GM19455 (cell line): ENCODE measurements at regions not wholly inside any gene's neighbourhood (a gene's known extent, or its start where the extent isn't known, plus 50 kb on each side); places are given as distances from the start of the nearest gene placed in this dataset.

Experiments used
- ATAC-seq: cut with Tn5 transposase; IDR thresholded peaks from one replicate; pipeline ENCODE4 v1.9.1; 2021; ENCODE audit not compliant: unreplicated experiment

DNA sequence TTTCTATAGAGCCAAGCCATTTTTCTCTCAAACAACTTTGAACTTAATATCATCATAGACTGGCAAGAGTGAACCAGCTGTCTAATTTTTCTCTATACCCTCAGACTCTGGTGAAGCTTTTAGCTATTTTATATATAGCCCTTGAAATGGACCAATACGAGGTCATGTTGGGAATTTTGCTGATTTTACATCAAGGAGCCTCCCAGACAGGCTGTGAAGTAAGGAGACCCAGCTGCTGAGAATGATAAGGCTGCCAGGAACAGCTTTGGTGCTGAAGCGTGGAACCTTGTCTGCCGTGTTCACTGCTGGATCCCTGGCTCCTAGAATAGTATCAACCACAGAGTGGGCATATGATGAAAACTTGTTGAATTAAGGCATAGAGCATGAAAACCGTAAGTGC is 326.2 kb upstream of the NAV3 start:
- ATAC-seq, result no peak

DNA sequence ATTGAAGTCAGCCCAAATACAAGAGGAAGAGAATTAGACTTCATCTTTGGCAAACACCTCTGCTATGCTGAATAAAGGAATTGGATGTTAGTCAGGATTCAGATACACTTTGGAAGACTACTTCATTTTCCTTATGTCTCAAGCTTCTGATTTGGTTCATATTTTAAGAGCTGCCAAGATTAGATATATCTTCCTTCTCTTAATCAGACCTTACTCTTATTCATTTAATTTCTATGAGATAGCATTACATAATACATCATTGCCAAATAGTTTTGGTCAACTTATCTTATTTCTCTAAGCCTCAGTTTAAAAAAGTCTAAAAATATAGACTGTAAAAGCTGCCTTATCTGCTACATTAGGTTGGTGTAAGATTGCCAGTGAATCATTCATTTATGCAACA is 330.6 kb upstream of the NAV3 start:
- ATAC-seq, result no peak

DNA sequence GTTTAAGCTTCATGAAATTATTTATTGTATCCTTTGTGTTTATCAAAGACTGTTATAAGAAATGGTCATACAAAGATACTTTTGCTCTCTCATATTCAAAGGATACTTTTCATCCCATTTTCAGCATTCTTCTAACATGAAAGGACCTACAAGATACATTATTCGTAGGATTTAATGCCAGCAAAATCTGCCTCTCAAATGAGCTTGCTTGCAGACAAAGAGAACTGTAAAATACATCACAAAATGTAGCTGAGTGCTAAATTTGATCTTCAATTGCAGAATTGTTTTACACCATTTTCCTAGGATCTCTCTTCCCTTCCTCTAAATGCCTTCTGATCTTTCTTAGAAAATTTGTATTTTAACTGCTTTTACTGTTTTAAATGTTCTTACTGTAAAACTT is 333.0 kb upstream of the NAV3 start:
- ATAC-seq, result no peak

DNA sequence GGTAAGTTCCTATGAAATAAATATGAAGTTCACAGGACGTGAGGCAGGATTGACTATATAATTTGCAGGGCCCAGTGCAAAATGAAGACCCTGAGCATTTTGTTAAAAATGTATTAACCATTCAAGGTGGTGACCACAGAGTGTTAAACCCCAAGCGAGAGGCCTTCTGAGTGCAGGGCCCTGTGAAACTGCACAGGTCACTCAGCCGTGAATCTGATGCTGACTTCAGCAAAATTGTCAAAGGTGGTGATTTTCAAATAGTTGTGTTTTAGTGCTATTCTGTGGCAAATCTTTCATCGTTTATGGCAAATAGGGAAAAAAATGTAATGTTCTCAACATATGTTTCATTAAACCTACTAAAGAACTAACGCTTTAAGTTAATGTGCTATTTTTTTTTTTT is 334.0 kb upstream of the NAV3 start:
- no peak for ATAC-seq

DNA sequence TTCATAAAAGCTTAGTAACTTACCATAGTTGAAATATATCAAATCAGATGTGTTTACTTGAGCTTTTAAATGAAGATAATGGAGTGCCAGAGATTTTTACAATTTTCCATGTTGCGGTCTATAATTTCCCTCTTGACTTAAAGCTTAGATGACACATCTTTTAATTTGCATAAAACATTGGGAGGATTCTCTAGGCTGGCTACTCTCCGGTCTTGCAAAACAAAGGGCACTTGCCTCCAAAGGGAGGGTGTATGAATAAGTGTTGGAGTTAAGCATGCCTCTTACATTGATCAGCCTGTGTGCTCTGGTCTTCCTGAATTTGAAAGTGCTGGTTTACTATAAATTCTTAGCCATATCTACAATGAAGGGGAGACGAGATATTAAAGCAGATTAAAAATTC is 336.4 kb upstream of the NAV3 start:
- no peak for ATAC-seq

DNA sequence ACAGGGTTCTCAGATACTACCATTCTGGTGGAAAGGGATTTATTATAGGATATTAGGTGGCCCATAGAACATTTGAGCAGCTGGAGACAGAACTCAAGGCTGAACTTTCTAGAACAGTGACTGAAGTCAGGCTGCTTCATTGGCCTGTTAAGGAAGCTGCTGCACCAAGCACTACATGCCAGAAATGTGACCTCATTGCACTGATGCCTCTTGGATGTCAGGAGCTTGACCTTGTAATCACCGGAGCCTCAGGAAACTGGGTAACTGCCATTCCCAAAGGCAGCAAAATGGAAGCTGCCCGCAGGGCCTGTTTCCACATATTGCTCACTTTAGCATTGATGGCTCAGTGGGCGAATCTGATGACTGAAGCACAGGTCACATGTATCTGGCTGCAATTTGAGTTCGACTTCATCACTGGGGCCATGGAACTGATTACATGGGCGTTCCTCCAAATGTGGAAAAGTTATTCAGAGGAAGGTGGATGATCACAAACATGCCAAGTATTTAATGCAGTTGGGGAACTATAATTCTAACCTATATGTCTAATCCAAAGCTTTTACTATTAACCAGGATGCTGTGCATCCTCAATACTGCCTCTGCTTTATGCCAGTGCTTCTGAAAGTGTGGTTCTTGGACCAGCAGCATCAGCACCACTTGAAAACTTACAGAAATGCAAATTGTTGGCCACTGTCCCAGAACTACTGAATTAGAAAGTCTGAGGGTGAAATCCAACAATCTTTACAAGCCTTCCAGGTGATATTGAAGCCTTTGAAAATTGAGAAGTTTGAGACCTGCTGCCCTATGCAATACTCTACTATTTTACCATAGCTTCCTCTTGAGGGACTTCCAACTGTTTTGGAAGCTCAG is 337.2 kb upstream of the NAV3 start:
- no peak for ATAC-seq

DNA sequence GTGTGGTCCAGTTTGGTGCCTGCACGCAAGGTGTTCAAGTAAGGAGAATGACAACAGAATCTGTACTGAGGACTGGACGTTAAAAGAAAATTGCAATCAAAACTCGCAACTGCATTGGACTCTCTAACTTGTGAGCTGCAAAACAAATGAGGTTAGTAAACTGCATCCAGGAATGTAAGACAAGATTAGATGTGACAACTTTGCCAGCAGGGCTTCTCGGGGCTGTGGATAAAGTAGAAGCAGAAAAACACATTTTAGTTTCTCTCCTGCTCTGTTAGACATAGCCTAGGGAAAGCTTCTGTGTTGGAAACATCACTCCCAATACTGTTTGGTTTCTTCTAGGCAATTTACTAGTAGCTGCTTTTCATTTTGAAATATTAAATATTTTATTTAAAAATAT is 338.2 kb upstream of the NAV3 start:
- no peak for ATAC-seq

DNA sequence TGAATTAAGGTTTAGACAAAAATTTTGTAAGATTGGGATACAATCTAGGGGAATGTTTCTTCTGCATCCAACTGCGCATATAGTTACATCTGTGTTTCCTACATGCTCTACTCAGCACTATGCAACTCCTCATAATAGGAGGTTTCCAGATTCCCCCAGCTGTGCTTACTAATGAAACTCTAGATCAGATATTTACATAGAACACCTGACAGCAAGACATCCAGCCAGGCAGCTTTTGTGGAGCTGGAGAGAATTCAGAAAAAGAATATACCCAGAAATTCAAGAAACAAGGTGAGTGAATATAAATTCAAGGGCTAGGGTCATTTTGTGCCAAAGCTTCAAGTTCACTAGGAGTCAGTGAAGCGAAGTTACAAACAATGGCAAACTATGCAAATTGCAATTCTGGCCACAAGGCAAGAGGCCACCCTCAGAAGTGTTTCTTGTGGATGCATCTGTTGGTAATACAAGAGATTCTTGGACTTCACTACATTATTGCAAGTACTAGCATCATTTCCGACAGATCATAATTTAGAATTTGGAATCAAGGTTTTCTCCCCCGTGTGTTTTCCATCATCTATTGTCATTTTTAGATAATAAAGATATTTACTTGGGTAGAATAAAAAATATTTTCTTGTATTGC is 341.2 kb upstream of the NAV3 start:
- no peak for ATAC-seq

DNA sequence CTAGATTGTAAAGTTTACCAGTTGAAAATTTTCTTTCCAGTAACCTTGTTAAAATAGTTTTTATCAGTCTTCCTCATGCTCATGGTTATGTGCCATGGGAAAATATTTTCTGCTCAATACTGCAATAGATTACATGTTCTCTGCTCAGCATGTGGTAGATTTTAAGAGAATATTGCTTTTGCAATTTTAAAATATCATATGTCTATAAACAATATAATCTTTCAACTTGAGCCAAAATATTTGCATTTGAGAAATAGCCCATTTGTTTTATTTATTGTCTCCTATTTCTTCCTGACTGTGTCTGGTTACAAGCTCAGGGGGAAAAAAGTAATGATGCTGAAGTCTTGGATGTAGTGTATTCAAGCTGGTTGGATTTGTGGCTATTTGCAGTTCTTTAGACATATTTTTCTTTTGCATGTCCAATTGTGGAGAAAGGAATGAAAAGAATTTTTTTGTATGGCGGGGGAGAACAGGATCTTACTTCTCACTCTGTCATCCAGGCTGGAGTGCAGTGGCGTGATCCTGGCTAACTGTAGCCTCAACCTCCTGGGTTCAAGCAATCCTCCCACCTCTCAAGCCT is 342.6 kb upstream of the NAV3 start:
- ATAC-seq, result no peak

DNA sequence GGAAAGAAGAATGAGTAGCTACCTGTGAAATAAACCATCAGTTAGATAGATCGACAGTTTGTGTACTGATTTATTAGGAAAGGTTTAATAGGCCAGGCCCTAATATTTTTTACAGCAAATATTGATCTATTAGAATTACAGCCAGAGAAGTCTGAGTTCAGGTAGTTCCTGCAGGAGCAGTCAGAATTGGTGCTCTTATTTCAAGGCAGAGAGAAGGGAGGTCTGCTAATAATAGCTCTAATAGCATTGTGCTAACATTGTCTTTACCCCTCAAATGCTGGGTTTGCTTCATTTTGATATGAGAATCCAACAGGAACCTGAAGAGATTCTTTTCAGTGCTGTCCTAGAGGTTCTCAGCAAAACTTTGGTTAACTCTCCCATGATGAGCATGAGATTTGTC is 343.8 kb upstream of the NAV3 start:
- ATAC-seq, result no peak

DNA sequence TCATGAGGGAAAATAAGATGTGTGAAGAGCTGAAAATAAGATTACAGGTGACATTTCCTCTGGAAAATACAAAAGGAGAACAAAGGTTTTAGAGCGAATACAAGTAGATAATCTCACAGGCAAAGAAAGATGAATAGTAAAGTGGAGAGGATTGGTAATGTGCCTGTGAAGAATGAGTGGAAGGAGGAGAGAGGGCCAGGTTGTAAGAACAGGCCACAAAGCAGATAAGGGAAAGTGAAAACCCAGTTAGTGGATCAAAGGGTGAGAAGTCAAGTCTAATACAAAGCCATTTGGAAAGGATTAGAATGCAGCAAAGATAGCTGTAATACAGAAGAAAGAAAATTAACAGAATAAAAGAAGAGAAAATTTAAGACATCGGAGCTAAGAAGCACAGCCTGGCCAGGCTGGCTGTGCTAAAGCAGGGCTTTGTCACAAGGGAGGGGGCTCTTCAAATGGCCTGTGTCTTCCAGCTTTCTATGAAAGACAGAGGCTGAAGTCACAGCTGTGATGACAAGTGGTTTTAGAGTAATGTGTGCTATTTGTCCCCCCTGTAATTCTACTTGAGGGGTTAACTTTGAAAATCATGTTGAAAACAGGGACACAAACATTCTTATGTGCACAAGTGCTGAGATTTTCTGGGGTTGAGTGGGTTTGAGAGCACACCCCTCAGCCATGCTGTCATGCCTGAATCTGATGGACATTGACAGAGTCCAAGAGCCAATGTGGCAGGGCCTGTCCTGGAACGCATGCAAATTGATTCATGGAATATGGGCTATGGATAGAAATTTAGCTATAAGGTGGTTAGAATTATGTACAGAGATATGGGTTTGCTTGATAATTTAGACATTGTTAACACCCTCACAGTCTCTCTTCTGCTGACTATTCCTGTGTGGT is 344.5 kb upstream of the NAV3 start:
- ATAC-seq, result no peak

DNA sequence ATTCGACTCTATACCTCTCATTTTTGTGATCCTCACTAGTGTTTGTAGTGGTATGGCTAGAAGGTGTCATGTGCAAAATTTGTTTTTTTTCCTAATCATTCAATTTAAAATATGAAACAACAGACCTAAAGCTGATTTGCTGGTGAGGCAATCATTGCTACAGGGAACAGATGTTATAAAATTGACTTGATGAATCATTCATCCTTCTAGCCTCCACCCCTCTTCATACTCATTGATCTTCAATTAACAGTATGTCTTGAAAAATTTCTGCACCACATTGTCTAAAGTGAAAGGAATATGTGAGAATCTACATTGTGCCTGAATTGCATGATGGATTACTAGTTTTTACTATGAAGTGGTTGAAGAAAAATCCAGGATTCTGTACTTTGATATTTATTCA is 349.0 kb upstream of the NAV3 start:
- ATAC-seq, result no peak

DNA sequence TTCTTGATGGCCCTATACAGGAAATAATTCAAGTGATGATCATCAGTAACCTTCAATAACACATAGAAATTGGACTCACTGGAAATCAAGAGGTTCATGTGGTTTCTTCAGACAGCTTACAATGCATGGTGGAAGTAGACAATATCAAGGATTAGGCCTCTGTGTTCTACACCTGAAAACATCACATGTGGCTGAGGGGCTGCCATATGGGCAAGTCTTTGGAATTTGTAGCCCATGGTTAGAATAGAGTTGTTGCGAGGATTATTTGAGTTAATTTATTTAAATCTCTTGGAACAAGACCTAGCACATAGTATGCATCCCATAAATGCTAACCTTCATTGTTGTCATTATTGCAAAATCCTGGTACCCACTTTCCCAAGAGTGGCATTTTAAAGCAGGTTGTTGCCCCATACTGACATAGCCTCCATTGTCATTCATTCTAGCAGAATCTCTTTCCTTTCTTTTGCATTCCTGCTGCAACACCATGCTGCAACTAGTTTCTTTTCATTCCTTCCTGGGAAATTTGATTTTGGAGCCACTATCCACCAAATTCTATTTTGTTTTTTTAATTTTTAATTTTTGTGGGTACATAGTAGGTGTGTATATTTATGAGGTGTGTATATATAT is 352.7 kb upstream of the NAV3 start:
- ATAC-seq, result no peak

DNA sequence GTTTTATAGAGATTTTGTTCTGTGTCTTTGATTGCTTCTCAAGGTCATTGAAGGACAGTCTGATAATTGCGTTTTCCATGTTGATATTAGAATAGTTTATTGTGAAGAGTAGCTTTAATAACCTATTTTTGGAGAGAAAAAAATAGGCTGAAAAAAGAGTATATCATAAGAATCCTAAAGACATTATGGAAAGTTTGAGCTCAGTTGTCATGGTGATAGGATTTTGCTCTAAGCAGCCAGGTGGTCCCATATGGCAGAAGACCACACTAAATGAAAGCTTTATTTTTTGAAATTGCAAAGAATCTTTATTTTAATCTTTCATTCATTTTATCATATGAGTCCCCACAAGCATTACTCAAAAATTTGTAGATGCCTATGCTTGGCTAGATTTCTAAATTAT is 358.9 kb upstream of the NAV3 start:
- ATAC-seq, result no peak

DNA sequence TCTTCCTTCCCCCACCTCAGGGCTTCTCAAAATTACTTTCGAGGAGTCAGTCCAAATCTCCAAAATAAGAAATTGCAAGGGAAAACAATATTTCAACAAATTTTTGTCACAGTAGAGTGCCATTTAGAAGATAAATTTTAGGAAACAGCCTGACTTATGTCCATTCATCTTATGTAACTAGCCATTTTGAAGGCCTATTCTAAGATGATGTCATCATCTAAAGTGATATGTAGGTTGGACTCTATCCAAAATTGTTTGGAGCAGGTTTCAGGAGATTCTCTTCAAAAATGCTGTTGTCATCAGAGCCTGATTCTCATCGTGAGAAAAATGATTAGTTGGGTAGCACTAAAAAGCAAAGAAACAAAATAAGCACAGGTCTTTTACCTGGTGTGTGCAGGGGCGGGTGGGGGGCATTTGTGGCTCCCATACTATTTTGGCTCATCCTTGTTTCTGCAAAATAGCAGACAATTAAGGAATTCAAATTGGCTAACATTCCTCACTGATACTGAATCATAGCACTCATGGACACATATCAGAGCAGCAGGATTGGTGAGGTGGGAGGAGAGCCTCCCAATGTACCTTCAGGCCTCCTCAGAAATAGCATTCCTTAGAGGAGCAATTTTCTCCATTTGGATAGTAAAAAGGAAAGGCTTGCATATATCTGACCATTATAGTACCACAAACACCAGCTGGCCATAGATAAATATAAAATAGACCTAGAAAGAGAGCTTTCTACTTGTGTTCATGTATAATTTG is 360.9 kb upstream of the NAV3 start:
- ATAC-seq, result no peak

DNA sequence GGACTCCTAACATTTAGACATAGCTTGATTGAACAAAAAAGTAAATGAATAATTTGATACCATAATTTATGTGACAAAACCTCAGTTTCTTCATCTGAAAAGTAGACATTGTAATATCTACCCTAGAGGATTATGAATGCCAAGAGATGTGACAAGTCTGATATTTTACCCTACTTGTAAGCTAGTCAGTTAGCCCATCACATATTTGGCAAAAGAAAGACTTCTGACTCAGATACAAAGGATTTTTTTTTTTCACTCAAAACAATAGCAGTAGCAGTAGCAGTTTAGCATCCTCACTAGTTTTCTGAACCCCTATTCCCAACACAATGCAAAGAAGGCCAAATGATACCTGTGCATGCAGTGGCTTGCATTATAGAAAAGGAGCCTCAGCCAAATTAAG is 377.3 kb upstream of the E2F7 start:
- ATAC-seq, result no peak

DNA sequence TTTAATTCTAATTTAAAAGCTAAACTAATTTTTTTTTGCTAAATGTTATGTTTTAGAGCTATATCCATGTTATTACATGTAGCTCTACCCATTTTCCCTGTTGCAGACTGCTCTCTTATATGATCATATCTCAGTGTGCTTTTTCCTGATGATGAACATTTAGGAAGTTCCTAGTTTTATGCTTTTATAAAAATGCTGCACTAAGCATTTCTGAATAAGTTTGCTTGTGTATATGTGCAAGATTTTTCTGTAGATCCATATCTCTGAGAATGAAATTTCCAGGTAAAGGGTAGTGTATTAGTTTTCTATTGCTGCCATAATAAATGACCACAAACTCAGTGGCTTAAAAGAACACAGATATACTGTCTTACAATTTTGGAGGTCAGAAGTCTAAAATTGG is 374.4 kb upstream of the E2F7 start:
- ATAC-seq, result no peak

DNA sequence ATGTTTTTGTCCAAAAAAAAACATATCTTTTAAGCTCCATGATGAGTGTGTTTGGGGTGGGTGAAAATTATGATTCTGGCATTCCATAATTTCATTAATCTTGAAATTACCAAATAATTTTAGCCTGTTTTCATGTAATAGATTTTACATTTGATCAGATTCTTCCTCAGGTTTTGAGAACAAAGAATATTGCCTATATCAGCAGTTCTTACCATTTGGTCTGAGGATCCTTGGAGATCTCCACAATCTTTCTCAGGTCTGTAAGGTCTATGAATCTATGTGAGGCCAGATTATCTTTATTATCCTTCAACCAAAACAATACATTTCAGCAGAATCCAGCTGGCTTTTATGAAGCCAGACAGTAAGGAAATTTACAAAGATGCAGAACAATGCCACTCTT is 373.3 kb upstream of the E2F7 start:
- ATAC-seq, result no peak

DNA sequence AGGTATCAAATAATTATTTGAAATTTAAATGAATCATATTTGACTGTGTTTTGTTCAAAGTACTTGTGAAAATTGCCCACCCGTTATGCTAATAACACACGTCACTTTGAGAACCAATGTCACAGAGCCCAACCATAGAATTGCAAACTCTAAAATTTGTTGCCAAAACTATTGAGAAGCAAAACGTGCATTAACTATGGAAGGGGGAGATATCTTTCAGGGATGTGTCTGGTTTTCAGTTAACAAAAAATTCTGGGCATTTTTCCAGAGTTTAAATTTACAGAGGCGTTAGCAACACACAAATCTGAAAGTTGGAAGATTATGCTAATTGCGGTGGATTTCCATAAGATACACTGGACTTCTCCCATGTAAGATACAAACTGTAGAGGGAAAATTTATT is 371.8 kb upstream of the E2F7 start:
- ATAC-seq, result no peak

DNA sequence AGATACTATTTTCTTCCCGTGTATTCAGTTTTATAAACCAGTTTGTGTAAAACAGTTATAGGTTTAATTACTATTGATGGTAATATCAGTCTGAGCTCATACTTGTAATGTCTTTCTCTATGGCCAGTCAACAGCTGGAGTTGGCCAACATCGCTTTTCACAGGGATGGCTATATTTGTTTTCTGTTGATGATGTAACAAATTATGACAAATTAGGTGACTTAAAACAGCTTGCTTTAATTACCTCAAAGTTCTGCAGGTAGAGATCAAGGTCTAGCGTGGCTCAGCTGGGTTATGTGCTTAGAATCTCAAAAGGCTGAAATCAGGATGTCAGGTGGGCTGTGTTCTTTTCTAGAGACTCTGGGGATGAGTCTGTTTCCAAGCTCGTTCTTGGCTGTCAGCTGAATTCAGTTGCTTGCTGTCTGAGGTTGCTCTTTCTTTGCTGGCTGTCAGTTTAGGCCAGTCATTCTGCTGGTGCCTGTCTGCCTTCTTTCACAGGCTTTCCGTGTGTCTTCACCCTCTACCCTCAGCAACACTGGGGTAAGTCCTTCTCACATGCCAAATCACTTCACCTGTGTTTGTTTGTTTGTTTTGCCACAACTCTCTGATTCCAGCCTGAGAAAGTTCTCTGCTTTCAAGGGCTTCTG is 370.2 kb upstream of the E2F7 start:
- no peak for ATAC-seq
